H9 (cell line): ENCODE measurements at regions not wholly inside any gene's neighbourhood (a gene's known extent, or its start where the extent isn't known, plus 50 kb on each side); places are given as distances from the start of the nearest gene placed in this dataset.

Experiments
- DNase-seq: peaks from one replicate; pipeline ENCODE4 v3.0.0-alpha.2; 2017
- H2AFZ ChIP-seq: one replicate; pipeline ENCODE4 v1.6.1; 2013; ENCODE audit warnings: mild to moderate bottlenecking, low read length, control low read depth, moderate library complexity
- H2AK5ac ChIP-seq: 2 replicates; pipeline ENCODE4 v1.6.1; 2013; ENCODE audit warnings: low read length, control low read depth, mixed read lengths; ENCODE audit not compliant: insufficient read length
- H2BK120ac ChIP-seq: one replicate; pipeline ENCODE4 v1.6.1; 2013; ENCODE audit warnings: low read depth, mild to moderate bottlenecking, low read length, control low read depth, inconsistent platforms; ENCODE audit not compliant: poor library complexity, severe bottlenecking
- H2BK12ac ChIP-seq: 2 replicates; pipeline ENCODE4 v1.6.1; 2013; ENCODE audit warnings: low read length, control low read depth, mixed read lengths, low read depth; ENCODE audit not compliant: insufficient read length
- H2BK15ac ChIP-seq: 2 replicates; pipeline ENCODE4 v1.6.1; 2013; ENCODE audit warnings: low read depth, low read length, control low read depth
- H2BK20ac ChIP-seq: one replicate; pipeline ENCODE4 v1.6.1; 2013; ENCODE audit warnings: low read depth, mild to moderate bottlenecking, low read length, control low read depth, inconsistent platforms; ENCODE audit not compliant: poor library complexity, severe bottlenecking
- H2BK5ac ChIP-seq: 2 replicates; pipeline ENCODE4 v1.6.1; 2013; ENCODE audit warnings: low read length, control low read depth, mixed read lengths; ENCODE audit not compliant: insufficient read length
- H3K14ac ChIP-seq: 2 replicates; pipeline ENCODE4 v1.6.1; 2013; ENCODE audit warnings: low read length, control low read depth; ENCODE audit not compliant: insufficient read depth
- H3K18ac ChIP-seq: 2 replicates; pipeline ENCODE4 v1.6.1; 2013; ENCODE audit warnings: low read depth, mild to moderate bottlenecking, mixed read lengths, low read length, control low read depth; ENCODE audit not compliant: insufficient read length
- H3K23ac ChIP-seq: 2 replicates; pipeline ENCODE4 v1.6.1; 2013; ENCODE audit warnings: low read length, control low read depth, mixed read lengths, low read depth; ENCODE audit not compliant: insufficient read length
- H3K23me2 ChIP-seq: 2 replicates; pipeline ENCODE4 v1.6.1; 2013; ENCODE audit warnings: low read depth, mild to moderate bottlenecking, mixed read lengths, low read length, control low read depth; ENCODE audit not compliant: insufficient read length, poor library complexity, severe bottlenecking
- H3K27ac ChIP-seq: 2 replicates; pipeline ENCODE4 v1.5.1; 2013; ENCODE audit warnings: low read length, control low read depth, mixed read lengths, low read depth; ENCODE audit not compliant: insufficient read length
- H3K27me3 ChIP-seq: 2 replicates; pipeline ENCODE4 v1.6.1; 2013; ENCODE audit warnings: low read length, control low read depth, inconsistent platforms; ENCODE audit not compliant: insufficient read depth
- H3K4ac ChIP-seq: 2 replicates; pipeline ENCODE4 v1.6.1; 2013; ENCODE audit warnings: low read depth, mild to moderate bottlenecking, control low read depth, inconsistent platforms, low read length, moderate library complexity
- H3K4me1 ChIP-seq: 2 replicates; pipeline ENCODE4 v1.6.1; 2013; ENCODE audit warnings: low read length, control low read depth, inconsistent platforms; ENCODE audit not compliant: insufficient read depth
- H3K4me2 ChIP-seq: 2 replicates; pipeline ENCODE4 v1.6.1; 2013; ENCODE audit warnings: low read length, control low read depth, mixed read lengths; ENCODE audit not compliant: insufficient read length, insufficient read depth
- H3K56ac ChIP-seq: 2 replicates; pipeline ENCODE4 v1.6.1; 2013; ENCODE audit warnings: low read depth, mild to moderate bottlenecking, mixed read lengths, low read length, control low read depth; ENCODE audit not compliant: insufficient read length
- H3K79me1 ChIP-seq: 2 replicates; pipeline ENCODE4 v1.6.1; 2013; ENCODE audit warnings: low read depth, mild to moderate bottlenecking, moderate library complexity, low read length, control low read depth, inconsistent platforms; ENCODE audit not compliant: insufficient read depth, poor library complexity, severe bottlenecking
- H3K79me2 ChIP-seq: 2 replicates; pipeline ENCODE4 v1.6.1; 2013; ENCODE audit warnings: low read length, control low read depth, inconsistent platforms; ENCODE audit not compliant: insufficient read depth
- H3K9ac ChIP-seq: 2 replicates; pipeline ENCODE4 v1.6.1; 2013; ENCODE audit warnings: low read length, control low read depth, mixed read lengths; ENCODE audit not compliant: insufficient read length; ENCODE audit errors: extremely low read depth
- H3K9me3 ChIP-seq: one replicate; pipeline ENCODE4 v1.6.1; 2013; ENCODE audit warnings: low read depth, low read length, inconsistent platforms; ENCODE audit not compliant: control insufficient read depth
- H3T11ph ChIP-seq: one replicate; pipeline ENCODE4 v1.6.1; 2013; ENCODE audit warnings: mild to moderate bottlenecking, low read length, control low read depth, inconsistent platforms
- H4K20me1 ChIP-seq: one replicate; pipeline ENCODE4 v1.6.1; 2013; ENCODE audit not compliant: control insufficient read depth, insufficient read length, insufficient read depth
- H4K5ac ChIP-seq: 2 replicates; pipeline ENCODE4 v1.6.1; 2013; ENCODE audit warnings: low read depth, mild to moderate bottlenecking, mixed read lengths, low read length, control low read depth; ENCODE audit not compliant: insufficient read length
- H4K8ac ChIP-seq: replicated peaks from 2 replicates; pipeline ENCODE4 v1.6.1; 2013; ENCODE audit warnings: low read length, control low read depth, mixed read lengths, low read depth; ENCODE audit not compliant: insufficient read length
- H4K91ac ChIP-seq: 2 replicates; pipeline ENCODE4 v1.6.1; 2013; ENCODE audit warnings: low read depth, mild to moderate bottlenecking, moderate library complexity, mixed read lengths, low read length, control low read depth; ENCODE audit not compliant: insufficient read length
- H3K27ac Mint-ChIP-seq, 3 experiments: 2 replicates in 2 of 3; 3 replicates in 1 of 3; pipeline ENCODE4 v1.8.0; 2020 to 2021; ENCODE audit warnings: mixed read lengths in 3 of 3, mild to moderate bottlenecking in 1 of 3, moderate library complexity in 1 of 3
- H3K27me3 Mint-ChIP-seq: 2 replicates; pipeline ENCODE4 v1.8.0; 2021; ENCODE audit warnings: low read depth, mild to moderate bottlenecking, moderate library complexity, mixed read lengths
- H3K36me3 Mint-ChIP-seq, 3 experiments: 2 replicates in 2 of 3; 3 replicates in 1 of 3; pipeline ENCODE4 v1.8.0; 2020 to 2021; ENCODE audit warnings: low read depth in 3 of 3, mixed read lengths in 3 of 3; ENCODE audit not compliant: insufficient read depth in 1 of 3
- H3K4me1 Mint-ChIP-seq, 2 experiments: 2 replicates each; pipeline ENCODE4 v1.8.0; 2020; ENCODE audit warnings: mixed read lengths in 2 of 2
- H3K4me3 Mint-ChIP-seq, 2 experiments: 2 replicates in 1 of 2; 3 replicates in 1 of 2; pipeline ENCODE4 v1.8.0; 2020 to 2021; ENCODE audit warnings: mild to moderate bottlenecking in 2 of 2, mixed read lengths in 2 of 2, moderate library complexity in 1 of 2
- H3K9me3 Mint-ChIP-seq, 2 experiments: 2 replicates in 1 of 2; 3 replicates in 1 of 2; pipeline ENCODE4 v1.8.0; 2020; ENCODE audit warnings: mild to moderate bottlenecking in 2 of 2, mixed read lengths in 2 of 2, moderate library complexity in 1 of 2
- CTCF ChIP-seq: fragments of 200-600 bp; sonication (generic); conservative IDR thresholded peaks from 3 replicates; pipeline ENCODE4 v1.8.0; 2021; ENCODE audit warnings: antibody characterized with exemption, mild to moderate bottlenecking
- WGBS: extraction: QIAGEN DNeasy Blood & Tissue Kit; methylation state at CpG from one replicate; pipeline ENCODE4 v1.1.7; 2013; ENCODE audit warnings: missing lambda C conversion rate, low lambda C conversion rate, mixed read lengths; ENCODE audit not compliant: insufficient read length; ENCODE audit errors: extremely low coverage; 5-methylcytosine and 5-hydroxymethylcytosine counted together

- Histone ChIP-seq H4K8ac (no peak overlapping the region), H2BK120ac (no peak overlapping the region), H3K27me3 (peaks cover 55% of the 10 kb centered on the region), H3K23me2 (no peaks in the 10 kb centered on the region), H3T11ph (no peak overlapping the region), H3K9me3 (no peaks in the 10 kb centered on the region), H3K56ac (no peak overlapping the region), H4K91ac (no peak overlapping the region), H2BK5ac (no peak overlapping the region), H3K18ac (no peak overlapping the region), H3K4ac (no peak overlapping the region), H3K9ac (no peak overlapping the region), H4K5ac (no peak overlapping the region), H3K27ac (no peak overlapping the region), H3K23ac (no peak overlapping the region), H3K79me1 (no peaks in the 10 kb centered on the region), H4K20me1 (no peaks in the 10 kb centered on the region), H2AK5ac (no peak overlapping the region), H2AFZ (no peak overlapping the region), H2BK12ac (no peak overlapping the region), H3K4me2 (no peak overlapping the region), H2BK15ac (no peak overlapping the region), H3K79me2 (no peaks in the 10 kb centered on the region), H3K14ac (no peak overlapping the region), H3K4me1 (peaks cover 3% of the 10 kb centered on the region; the same call in 1 of the 2 replicates), H2BK20ac (no peak overlapping the region)
- Mint-ChIP-seq H3K4me1 (peaks cover 23% of the 10 kb centered on the region in 2 experiments), H3K27me3 (peaks cover 96% of the 10 kb centered on the region), H3K4me3 (no peak overlapping the region), H3K9me3 (no peaks in the 10 kb centered on the region; a peak in 2 of 5 replicates), H3K36me3 (peaks cover 0 to 2% (median 0%) of the 10 kb centered on the region in 3 experiments; a peak in 1 of 7 replicates), H3K27ac (no peak overlapping the region)
- no peak for DNase-seq
- TF ChIP-seq CTCF, result no peak
- no CpG with 5 or more reads among the region's 8 CpGs for WGBS
Observed at GRCh38 chr6:1100269-1100668, 211.6 kb upstream of the FOXQ1 start.
